LoVo (cell line): ENCODE measurements at regions not wholly inside any gene's neighbourhood (a gene's known extent, or its start where the extent isn't known, plus 50 kb on each side); places are given as distances from the start of the nearest gene placed in this dataset.
A peak's percentile ranks its signal among the peaks of the same experiment; 100 is the strongest.

ENCODE experiments used
- DNase-seq: peaks from one replicate; pipeline ENCODE4 v3.0.0-alpha.2; 2016; ENCODE audit warnings: low spot score

DNA sequence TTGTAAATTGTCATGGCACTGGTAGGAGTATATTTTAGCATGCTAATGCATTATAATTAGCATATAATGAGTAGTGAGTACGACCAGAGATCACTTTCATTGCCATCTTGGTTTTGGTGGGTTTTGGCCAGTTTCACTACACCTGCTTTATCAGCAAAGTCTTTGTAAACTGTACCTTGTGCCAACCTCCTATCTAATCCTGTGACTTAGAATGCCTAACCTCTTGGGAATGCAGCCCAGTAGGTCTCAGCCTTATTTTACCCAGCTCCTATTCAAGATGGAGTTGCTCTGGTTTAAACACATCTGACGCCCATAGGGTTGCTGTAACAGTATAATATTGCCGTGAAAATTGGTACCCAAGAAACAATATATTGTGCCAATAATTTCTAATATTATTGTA is 159.4 kb downstream of the MAGEB5 start:
- DNase-seq = no peak

- DNase-seq = peak; percentile 0
These were observed 157.9 kb downstream of the MAGEB5 start for GRCh38 chrX:26373829-26374228.

GRCh38 chrX:26352891-26353430 is 137.0 kb downstream of the MAGEB5 start:
- DNase-seq = no peak

- no peak for DNase-seq
These were observed 131.2 kb downstream of the MAGEB5 start for GRCh38 chrX:26347171-26347570.

- no peak for DNase-seq
These were observed 118.3 kb downstream of the MAGEB5 start for GRCh38 chrX:26334232-26334631.

- no peak for DNase-seq
These were observed 112.8 kb downstream of the MAGEB5 start for GRCh38 chrX:26328608-26329319.

GRCh38 chrX:26309262-26309661 is 93.3 kb downstream of the MAGEB5 start:
- no peak for DNase-seq

DNA sequence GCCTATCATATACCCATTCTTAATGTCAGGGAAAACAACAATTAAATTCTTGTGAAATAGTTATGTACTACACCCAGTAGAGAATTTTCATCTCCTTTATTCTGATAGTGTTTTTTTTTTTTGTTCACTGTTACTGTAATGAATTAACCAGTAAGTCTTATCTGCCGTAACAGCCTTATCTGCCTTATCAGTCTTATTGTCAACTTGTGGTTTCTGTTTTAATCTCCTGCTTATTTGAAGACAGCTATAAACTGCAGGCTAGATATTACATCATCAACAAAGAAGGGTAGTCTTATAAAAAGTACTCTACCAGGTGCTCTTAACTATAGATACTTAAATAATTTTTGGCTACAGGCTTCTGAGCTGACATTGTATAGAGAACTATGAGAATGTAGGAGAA is 79.5 kb downstream of the MAGEB5 start:
- DNase-seq = peak; percentile 2

DNA sequence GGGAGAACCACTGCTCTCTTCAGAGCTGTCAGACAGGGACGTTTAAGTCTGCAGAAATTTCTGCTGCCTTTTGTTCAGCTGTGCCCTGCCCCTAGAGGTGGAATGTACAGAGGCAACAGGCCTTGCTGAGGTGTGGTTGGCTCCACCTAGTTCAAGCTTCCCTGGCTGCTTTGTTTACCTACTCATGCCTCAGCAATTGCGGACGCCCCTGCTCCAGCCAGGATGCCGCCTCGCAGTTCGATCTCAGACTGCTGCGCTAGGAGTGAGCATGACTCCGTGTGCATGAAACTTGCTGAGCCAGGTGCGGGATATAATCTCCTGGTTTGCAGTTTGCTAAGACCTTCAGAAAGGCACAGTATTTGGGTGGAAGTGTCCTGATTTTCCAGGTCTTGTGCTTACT is 70.9 kb downstream of the MAGEB5 start:
- no peak for DNase-seq
